ENCODE measurements at regions not wholly inside any gene's neighbourhood (a gene's known extent, or its start where the extent isn't known, plus 50 kb on each side); places are given as distances from the start of the nearest gene placed in this dataset.

DNA sequence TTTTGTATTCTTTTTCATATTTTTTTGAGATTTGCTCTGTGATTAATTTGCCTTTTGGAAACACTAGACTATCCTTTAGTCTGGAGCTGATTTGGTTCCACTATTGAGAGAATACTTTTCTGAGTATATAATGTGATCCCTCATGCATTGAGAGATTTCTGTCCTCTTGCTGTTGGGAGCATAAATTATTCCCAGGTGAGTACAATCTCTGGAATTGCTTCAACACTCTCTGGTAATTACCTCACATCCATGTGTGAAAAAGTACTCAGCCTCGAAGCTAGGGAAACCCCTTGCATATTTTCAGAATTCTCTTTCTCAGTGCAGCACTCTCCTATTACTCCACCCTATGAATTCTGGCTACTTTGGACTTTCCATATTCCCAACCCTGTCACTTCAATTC, 550.0 kb downstream of the RAPGEF2 start (continued):
- TF ChIP-seq CHD7 (IDR thresholded peaks at IDR 0.05; ENCODE audit: insufficient replicate concordance, low read length) (no peak), CREB1 (IDR thresholded peaks at IDR 0.05) (no peak), BRCA1 (IDR thresholded peaks at IDR 0.05; ENCODE audit: low read depth, low read length) (no peak), E2F6 (IDR thresholded peaks at IDR 0.05) (no peak), KDM1A (IDR thresholded peaks at IDR 0.05; ENCODE audit: borderline replicate concordance, low read length) (no peak), TCF12 (IDR thresholded peaks at IDR 0.05; ENCODE audit: low read depth, low read length) (no peak), TBP (IDR thresholded peaks at IDR 0.05; ENCODE audit: low read depth, low read length) (no peak)

Data from H1 (cell line).